ENCODE measurements at regions not wholly inside any gene's neighbourhood (a gene's known extent, or its start where the extent isn't known, plus 50 kb on each side); places are given as distances from the start of the nearest gene placed in this dataset.
"Not testable (repeated sequence)": the region's sequence is repeated elsewhere in the genome, so short reads cannot be mapped to it uniquely, and the experiment has no call there.

DNA sequence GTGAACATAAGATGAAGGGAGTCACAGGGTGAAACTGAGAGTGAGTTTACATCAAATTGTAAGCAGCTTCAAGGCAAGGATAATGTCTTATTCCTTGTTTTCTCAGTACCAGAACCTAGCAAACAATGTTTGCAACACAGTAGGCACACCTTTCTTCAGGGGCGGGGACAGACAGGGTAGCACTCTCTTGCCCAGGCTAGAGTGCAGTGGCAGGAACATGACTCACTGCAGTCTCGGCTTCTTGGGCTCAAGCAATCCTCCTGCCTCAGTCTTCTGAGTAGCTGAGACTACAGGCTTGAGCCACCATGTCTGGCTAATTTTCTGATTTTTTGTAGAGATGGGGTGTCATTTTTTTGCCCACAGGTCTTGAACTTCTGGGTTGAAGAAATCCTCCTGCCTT is 299.8 kb downstream of the CD83 start:
- Mint-ChIP-seq H3K4me3 (no peak overlapping the region), H3K36me3 (ENCODE audit: low read depth) (peaks cover 4% of the 10 kb centered on the region), H3K9me3 (peaks cover 9% of the 10 kb centered on the region), H3K4me1 (no peaks in the 10 kb centered on the region), H3K27ac (no peak overlapping the region), H3K27me3 (no peaks in the 10 kb centered on the region)
- CTCF ChIA-PET, result no interaction called here
- DNase-seq, result no peak
- POLR2A ChIA-PET, result no interaction called here

DNA sequence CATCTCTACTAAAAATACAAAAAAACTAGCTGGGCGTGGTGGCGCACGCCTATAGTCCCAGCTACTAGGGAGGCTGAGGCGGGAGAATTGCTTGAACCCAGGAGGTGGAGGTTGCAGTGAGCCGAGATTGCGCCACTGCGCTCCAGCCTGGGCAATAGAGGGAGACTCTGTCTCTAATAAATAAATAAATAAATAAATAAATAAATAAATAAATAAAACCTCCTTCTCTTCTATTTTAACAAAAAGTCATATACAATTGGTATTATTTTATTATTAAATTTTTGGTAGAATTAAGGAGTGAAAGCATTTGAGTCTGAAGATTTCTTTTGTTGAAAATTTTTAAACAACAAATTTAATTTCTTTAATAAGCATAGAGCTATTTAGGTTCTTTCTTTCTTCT is 301.7 kb downstream of the CD83 start:
- H3K36me3 Mint-ChIP-seq (ENCODE audit: low read depth); H3K9me3 Mint-ChIP-seq; H3K4me3 Mint-ChIP-seq; DNase-seq; POLR2A ChIA-PET; H3K27ac Mint-ChIP-seq; H3K27me3 Mint-ChIP-seq; CTCF ChIA-PET: not testable (repeated sequence)
- H3K4me1 Mint-ChIP-seq, result peaks cover 12% of the 10 kb centered on the region

DNA sequence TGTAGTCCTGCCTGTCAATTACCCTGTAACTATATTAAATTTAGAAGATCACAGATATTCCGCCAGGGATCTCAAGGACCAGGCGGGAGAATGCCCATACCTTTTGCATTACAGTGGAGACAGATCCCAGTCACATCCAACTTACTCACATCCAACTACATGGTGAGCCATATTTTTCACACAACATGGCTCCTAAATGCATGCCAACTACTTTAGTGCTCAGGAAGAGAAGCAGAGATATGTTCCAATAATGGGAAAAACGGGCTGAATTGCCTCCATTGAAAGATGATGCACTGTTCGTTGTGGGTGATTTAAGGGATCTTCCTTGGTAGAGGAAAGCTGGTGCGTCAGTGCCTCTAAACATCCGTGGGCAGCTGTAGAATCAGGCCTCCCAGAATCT is 304.5 kb downstream of the CD83 start:
- no peak overlapping the region for H3K27ac Mint-ChIP-seq
- ChIA-PET POLR2A (no interaction called here), CTCF (no interaction called here)
- no peaks in the 10 kb centered on the region for H3K27me3 Mint-ChIP-seq
- no peak for DNase-seq
- H3K4me3 Mint-ChIP-seq, result no peak overlapping the region
- H3K4me1 Mint-ChIP-seq, result peaks cover 22% of the 10 kb centered on the region
- H3K9me3 Mint-ChIP-seq, result peaks cover 9% of the 10 kb centered on the region
- peaks cover 7% of the 10 kb centered on the region for H3K36me3 Mint-ChIP-seq (ENCODE audit: low read depth)

DNA sequence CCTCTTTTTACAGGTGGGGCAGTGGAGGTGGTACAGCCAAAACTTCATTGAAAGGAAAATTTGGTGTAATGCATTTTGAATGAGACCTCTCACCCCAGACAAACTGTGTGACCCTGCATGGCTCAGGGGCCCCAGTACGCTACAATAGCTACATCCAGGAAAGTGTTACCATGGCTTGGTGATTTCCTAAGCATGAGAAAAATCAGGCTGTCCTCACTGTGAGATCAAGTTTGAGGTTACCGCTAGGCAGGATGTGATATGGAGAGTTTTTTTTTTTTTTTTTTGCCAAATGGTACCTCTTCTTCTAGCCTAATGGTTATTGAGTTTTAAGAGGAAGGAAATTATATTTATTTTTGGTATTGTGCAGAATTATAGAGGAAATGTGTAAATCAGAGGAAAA is 305.3 kb downstream of the CD83 start:
- Mint-ChIP-seq H3K4me3 (no peak overlapping the region), H3K36me3 (ENCODE audit: low read depth) (peaks cover 7% of the 10 kb centered on the region), H3K27me3 (no peaks in the 10 kb centered on the region), H3K9me3 (peaks cover 7% of the 10 kb centered on the region), H3K4me1 (peaks cover 22% of the 10 kb centered on the region), H3K27ac (no peak overlapping the region)
- ChIA-PET CTCF (no interaction called here), POLR2A (no interaction called here)
- DNase-seq, result no peak

DNA sequence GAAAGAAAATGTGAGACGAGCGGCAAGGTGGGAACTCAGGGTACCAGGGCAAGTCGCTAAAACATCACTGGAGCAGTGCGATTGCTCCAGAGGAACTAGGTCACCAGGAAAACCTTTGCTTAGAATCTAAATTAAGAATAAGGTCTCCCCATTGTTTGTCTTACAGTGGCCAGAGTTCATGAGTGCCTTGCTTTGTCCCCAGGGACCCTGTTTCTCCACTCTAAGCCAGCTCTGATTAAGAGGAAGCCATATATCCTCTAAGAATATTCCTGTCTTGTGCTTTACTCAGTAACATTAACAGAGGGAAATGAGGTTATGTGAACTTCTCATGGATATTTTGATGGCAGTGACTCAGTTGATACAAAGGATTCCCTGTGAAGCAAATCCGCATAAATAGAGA is 305.8 kb downstream of the CD83 start:
- Mint-ChIP-seq H3K9me3 (peaks cover 5% of the 10 kb centered on the region), H3K36me3 (ENCODE audit: low read depth) (peaks cover 7% of the 10 kb centered on the region), H3K4me1 (peaks cover 22% of the 10 kb centered on the region), H3K27me3 (no peaks in the 10 kb centered on the region), H3K4me3 (no peak overlapping the region), H3K27ac (no peak overlapping the region)
- no peak for DNase-seq
- ChIA-PET CTCF (no interaction called here), POLR2A (no interaction called here)

DNA sequence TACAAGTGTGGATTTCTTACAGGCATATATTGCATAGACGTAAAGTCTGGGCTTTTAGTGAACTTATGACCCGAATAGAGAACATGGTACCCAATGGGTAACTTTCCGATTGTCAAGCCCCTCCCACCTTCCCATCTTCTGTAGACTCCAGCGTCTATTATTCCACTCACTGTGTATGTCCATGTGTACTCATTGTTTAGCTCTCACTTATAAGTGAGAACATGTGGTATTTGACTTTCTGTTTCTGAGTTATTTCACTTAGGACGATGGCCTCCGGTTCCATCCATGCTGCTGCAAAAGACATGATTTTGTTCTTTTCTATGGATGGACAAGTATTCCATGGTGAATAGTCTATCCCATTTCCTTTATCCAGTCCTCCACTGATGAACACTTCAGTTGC is 306.4 kb downstream of the CD83 start:
- Mint-ChIP-seq H3K4me3 (peak overlapping the region; percentile 46), H3K9me3 (peaks cover 5% of the 10 kb centered on the region), H3K36me3 (ENCODE audit: low read depth) (peaks cover 7% of the 10 kb centered on the region), H3K4me1 (peaks cover 22% of the 10 kb centered on the region), H3K27ac (peak overlapping the region; percentile 47), H3K27me3 (no peaks in the 10 kb centered on the region)
- POLR2A ChIA-PET, result no interaction called here
- CTCF ChIA-PET, result no interaction called here
- DNase-seq, result no peak

DNA sequence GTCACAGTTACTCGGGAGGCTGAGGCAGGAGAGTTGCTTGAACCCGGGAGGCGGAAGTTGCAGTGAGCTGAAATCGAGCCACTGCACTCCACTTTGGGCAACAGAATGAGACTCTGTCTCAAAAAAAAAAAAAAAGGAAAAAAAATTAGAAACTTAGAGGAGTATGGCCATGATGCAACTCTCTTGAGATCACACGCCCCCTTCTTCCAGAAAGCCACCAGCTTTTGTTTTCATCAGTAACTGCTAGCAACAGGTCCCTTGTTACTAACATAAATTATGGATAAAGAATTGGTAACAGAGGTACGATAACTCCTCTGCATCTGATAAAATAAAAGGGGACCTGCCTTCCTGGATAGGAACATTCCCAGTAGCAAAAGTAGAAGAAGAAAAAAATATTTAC is 308.2 kb downstream of the CD83 start:
- peaks cover 5% of the 10 kb centered on the region for H3K9me3 Mint-ChIP-seq
- ChIA-PET CTCF (no interaction called here), POLR2A (no interaction called here)
- H3K4me1 Mint-ChIP-seq, result peaks cover 22% of the 10 kb centered on the region
- peaks cover 7% of the 10 kb centered on the region for H3K36me3 Mint-ChIP-seq (ENCODE audit: low read depth)
- no peak for DNase-seq
- no peaks in the 10 kb centered on the region for H3K27me3 Mint-ChIP-seq
- no peak overlapping the region for H3K27ac Mint-ChIP-seq
- no peak overlapping the region for H3K4me3 Mint-ChIP-seq

DNA sequence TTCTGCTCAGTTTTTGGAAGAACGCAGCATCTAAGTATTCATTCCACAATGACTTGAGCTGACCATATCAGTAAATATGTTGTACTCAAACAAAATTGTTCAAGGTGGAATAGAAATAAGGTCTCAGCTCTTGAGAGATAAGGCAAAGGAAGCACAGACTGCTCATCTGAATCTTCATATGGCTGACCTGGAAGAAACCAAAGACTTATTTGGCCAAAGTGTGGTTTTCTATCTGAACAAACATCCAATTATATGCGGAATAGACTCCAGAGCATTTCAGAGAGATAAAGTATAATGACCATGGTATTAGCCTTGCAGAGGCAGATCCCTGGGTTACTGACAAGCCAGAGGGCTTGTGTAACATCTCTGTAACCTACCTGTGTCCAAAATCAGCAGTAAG is 308.7 kb downstream of the CD83 start:
- CTCF ChIA-PET, result no interaction called here
- H3K27ac Mint-ChIP-seq, result no peak overlapping the region
- peaks cover 5% of the 10 kb centered on the region for H3K9me3 Mint-ChIP-seq
- POLR2A ChIA-PET, result no interaction called here
- H3K36me3 Mint-ChIP-seq (ENCODE audit: low read depth), result peaks cover 7% of the 10 kb centered on the region
- no peak overlapping the region for H3K4me3 Mint-ChIP-seq
- H3K4me1 Mint-ChIP-seq, result peaks cover 22% of the 10 kb centered on the region
- no peak for DNase-seq
- no peaks in the 10 kb centered on the region for H3K27me3 Mint-ChIP-seq

DNA sequence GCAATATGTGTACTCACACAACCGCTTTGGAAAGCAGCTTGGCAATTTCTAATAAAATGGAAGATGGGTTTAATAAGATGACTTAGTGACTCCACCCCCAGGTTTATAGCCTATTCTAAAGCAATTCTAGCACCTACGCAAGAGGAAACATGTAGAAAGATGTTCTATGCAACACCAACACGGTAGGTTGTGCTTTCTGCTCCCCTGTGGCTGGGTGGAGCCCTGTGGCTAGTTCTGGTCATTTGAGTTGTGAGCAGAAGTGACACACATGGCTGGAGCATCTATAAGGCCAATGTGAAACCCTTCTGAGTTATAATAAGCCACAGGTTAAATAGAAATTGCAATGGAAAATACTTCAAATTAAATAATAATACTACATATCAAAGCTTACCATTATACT is 310.7 kb downstream of the CD83 start:
- Mint-ChIP-seq H3K27ac (no peak overlapping the region), H3K27me3 (no peaks in the 10 kb centered on the region), H3K4me3 (no peak overlapping the region), H3K36me3 (ENCODE audit: low read depth) (no peaks in the 10 kb centered on the region), H3K4me1 (peaks cover 18% of the 10 kb centered on the region), H3K9me3 (no peaks in the 10 kb centered on the region)
- CTCF ChIA-PET, result no interaction called here
- POLR2A ChIA-PET, result no interaction called here
- DNase-seq, result no peak

DNA sequence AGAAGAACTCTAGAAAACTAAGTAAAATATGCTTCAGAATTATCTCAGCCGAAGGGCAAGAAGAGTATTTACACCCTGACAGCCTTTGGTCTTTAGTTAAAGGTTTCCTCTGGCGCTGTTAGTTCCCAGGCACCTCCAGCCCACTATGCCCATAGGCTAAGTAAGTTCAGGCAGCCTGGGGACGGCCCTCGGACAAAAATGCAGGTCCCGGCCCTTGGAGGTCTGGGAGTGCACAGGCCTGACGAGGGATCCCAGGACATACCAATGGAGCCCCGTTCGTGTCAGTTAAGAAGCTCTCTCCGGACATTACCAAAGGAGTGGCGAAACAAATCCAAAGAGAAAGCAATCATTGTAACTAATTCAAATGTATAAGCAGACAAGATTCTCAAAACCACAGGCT is 311.8 kb downstream of the CD83 start:
- ChIA-PET POLR2A (no interaction called here), CTCF (no interaction called here)
- peaks cover 9% of the 10 kb centered on the region for H3K4me1 Mint-ChIP-seq
- no peak for DNase-seq
- H3K27ac Mint-ChIP-seq, result no peak overlapping the region
- H3K27me3 Mint-ChIP-seq, result no peaks in the 10 kb centered on the region
- H3K36me3 Mint-ChIP-seq (ENCODE audit: low read depth), result no peaks in the 10 kb centered on the region
- H3K4me3 Mint-ChIP-seq, result no peak overlapping the region
- no peaks in the 10 kb centered on the region for H3K9me3 Mint-ChIP-seq

DNA sequence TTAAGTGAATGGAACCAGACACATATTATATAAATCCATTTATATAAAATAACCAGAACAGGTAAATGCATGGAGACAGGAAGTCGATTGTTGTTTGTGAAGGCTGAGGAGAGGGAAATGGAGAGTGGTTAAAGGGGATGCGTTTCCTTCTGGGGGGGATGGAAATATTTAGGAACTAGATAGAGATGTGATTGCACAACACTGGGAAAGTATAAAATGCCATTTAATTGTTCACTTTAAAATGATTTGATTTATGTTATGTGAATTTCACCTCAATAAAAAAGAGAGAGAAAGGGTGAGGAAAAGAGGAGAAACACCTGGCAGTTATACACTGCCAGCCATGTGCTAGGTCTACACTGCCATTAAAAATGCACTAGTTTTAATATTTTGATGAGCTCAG is 312.6 kb downstream of the CD83 start:
- no peaks in the 10 kb centered on the region for H3K36me3 Mint-ChIP-seq (ENCODE audit: low read depth)
- peaks cover under 1% of the 10 kb centered on the region for H3K4me1 Mint-ChIP-seq
- no peak overlapping the region for H3K4me3 Mint-ChIP-seq
- no peaks in the 10 kb centered on the region for H3K27me3 Mint-ChIP-seq
- ChIA-PET POLR2A (no interaction called here), CTCF (interaction anchor here (1.5 kb wide), 1 partner anchor 10 kb away, joined by 3 read pairs; no protein-coding TSS in a partner anchor)
- no peaks in the 10 kb centered on the region for H3K9me3 Mint-ChIP-seq
- H3K27ac Mint-ChIP-seq, result no peak overlapping the region
- DNase-seq, result no peak

DNA sequence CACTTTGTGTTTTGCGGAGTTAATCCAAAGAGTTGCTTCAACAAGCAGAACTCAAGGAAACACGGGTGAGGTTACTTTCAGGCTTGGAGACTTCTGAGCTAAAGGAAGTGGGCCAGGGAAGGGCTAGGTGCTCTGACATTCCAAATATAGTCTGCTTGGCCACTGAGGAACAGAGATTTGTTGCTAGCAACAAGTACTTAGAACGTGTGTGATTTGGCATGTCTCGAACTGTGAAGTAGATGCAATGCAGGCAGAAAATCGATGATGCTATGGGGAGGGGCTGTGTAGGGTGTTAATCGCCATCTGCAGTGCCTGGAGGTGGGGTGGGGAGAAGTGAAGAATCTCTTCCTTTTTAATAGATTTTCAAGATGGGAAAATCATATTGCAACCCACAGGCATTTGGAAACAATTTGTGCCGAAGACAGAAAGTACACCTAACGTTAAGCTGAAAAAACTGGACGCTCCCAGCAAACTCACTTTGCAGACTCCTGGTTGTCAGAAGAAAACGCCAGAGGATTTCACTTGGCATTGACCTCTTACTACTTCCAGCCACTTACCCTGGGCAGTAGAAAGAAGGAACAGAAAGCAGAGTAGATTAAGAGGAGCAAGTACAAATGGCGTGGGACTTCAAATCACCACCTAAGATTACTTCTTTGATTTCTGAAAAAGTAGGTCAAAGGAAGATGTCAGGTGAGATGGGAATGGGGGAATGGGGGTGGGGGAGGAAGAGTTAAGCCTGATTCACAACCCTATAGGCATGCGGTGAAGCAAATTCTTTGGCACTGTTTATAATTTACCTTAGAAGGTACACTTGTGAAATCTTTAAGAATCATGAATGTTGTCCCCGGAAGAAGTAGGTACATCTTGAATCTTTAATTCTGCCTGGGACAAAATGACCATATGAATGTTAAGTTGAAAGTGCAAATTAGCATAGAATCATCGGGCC is 314.1 kb downstream of the CD83 start:
- Mint-ChIP-seq H3K4me3 (no peak overlapping the region), H3K27me3 (no peaks in the 10 kb centered on the region), H3K9me3 (no peaks in the 10 kb centered on the region), H3K4me1 (no peaks in the 10 kb centered on the region), H3K27ac (no peak overlapping the region), H3K36me3 (ENCODE audit: low read depth) (no peaks in the 10 kb centered on the region)
- POLR2A ChIA-PET, result no interaction called here
- DNase-seq, result no peak
- CTCF ChIA-PET, result interaction anchor here (1.5 kb wide), 1 partner anchor 11 kb away, joined by 3 read pairs; no protein-coding TSS in a partner anchor

DNA sequence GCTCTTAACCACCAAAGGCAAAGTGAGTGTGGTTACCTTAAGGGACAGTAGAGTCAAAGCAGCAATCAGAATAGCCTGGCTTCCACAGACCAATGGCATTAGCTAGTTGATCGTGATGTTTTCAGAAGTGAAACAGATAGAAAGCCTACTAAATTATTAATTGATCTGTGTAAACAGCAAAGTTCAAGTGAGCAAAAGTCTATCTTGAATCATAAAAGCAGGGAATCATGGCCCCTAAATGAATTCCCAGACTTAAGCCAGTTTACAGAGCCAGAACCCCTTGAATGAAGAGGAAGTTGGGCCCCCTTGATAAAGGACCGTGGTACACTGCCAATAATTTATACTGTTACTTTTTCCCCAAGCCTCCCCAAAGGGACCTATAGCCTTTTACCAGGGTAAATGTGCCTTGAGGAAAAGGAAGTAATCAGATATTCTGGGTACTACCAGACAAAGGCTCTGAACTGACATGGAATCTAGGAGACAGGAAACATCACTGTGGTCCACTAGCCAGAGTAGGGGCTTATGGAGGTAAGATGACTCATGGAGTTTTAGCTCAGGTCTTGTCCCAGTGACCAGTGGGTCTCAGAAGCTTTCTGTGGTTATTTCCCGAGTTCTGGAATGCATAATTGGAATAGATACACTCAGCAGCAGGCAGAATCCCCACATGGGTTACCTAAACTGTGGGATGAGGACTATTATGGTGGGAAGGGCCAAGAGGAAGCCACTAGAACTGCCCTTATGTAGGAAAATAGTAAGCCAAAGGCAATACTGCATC is 317.5 kb downstream of the CD83 start:
- no peaks in the 10 kb centered on the region for H3K27me3 Mint-ChIP-seq
- ChIA-PET CTCF (no interaction called here), POLR2A (no interaction called here)

More for the DNA sequence above, 317.5 kb downstream of the CD83 start:
- Mint-ChIP-seq H3K4me1 (no peaks in the 10 kb centered on the region), H3K4me3 (no peak overlapping the region), H3K36me3 (ENCODE audit: low read depth) (no peaks in the 10 kb centered on the region), H3K9me3 (no peaks in the 10 kb centered on the region), H3K27ac (no peak overlapping the region)
- no peak for DNase-seq

Measured in activated CD4-positive, alpha-beta memory T cell treated with anti-CD3 and anti-CD28 coated beads, Interleukin-2, amount 10 ng/mL, durations not matched to agents 7 days and 5 days (primary cell).